BLaER1 (cell line): ENCODE measurements at regions not wholly inside any gene's neighbourhood (a gene's known extent, or its start where the extent isn't known, plus 50 kb on each side); places are given as distances from the start of the nearest gene placed in this dataset.

ENCODE experiments used
- H3K27ac ChIP-seq: shearing (Covaris generic); formaldehyde crosslinking; 2 replicates; pipeline ENCODE4 v1.8.1; 2022
- H3K27me3 ChIP-seq: shearing (Covaris generic); formaldehyde crosslinking; 2 replicates; pipeline ENCODE4 v1.8.1; 2022
- H3K36me3 ChIP-seq: shearing (Covaris generic); formaldehyde crosslinking; 2 replicates; pipeline ENCODE4 v1.8.1; 2022
- H3K4me1 ChIP-seq: shearing (Covaris generic); formaldehyde crosslinking; 2 replicates; pipeline ENCODE4 v1.8.1; 2022
- H3K4me2 ChIP-seq: shearing (Covaris generic); formaldehyde crosslinking; 2 replicates; pipeline ENCODE4 v1.8.1; 2022
- H3K4me3 ChIP-seq: shearing (Covaris generic); formaldehyde crosslinking; 2 replicates; pipeline ENCODE4 v1.8.1; 2022
- H3K9ac ChIP-seq: shearing (Covaris generic); formaldehyde crosslinking; 2 replicates; pipeline ENCODE4 v1.8.1; 2022
- H3K9me3 ChIP-seq: shearing (Covaris generic); formaldehyde crosslinking; 2 replicates; pipeline ENCODE4 v1.8.1; 2022
- H4K20me1 ChIP-seq: shearing (Covaris generic); formaldehyde crosslinking; 2 replicates; pipeline ENCODE4 v1.8.1; 2022
- Cebpa-rat ChIP-seq: shearing (Covaris generic); IDR thresholded peaks from 2 replicates; pipeline ENCODE4 v1.8.1; 2022

DNA sequence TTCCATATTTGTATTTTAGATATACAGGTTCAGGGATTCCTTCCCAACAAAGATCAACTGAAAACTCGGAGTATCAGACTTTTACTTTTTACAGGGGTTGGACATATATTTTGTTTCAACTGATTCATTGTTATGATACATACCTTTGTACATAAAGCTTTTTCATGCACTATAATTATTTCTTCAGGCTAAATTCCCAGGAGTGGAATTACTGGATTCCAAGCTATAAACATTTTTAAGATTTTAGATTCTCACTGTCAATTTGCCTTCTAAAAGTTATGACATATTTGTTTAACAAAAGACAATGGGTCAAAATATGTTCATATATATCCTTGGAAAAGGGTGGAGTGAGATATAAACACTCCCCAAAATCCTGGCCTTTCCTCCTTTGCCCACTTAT is 449.0 kb downstream of the PDCD6IP start:
- Histone ChIP-seq H3K9me3 (no peaks in the 10 kb centered on the region), H3K27ac (no peak overlapping the region), H3K4me1 (no peaks in the 10 kb centered on the region), H3K9ac (no peak overlapping the region), H3K36me3 (no peaks in the 10 kb centered on the region), H4K20me1 (no peaks in the 10 kb centered on the region), H3K27me3 (no peaks in the 10 kb centered on the region), H3K4me3 (no peak overlapping the region), H3K4me2 (no peak overlapping the region)
- no peak for TF ChIP-seq Cebpa-rat

DNA sequence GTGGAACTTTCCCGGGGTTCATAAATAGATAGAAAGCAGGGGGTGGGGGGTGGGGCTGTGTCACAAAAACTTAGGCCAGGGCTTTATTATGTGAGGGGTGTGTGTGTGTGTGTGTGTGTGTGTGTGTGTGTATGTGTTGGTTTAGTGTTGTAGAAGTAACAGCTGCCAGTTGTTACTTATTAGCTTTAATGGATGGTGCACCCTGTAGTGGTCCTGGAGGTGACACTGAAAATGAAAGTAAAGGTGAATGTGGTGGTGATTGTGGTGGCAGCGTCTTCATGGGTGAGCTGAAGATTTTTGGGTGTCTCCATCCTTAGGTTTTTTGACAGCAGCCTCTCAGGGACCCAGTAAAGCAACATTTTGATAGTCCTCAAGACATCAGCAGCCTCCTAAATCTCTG is 449.9 kb downstream of the PDCD6IP start:
- Histone ChIP-seq H3K36me3 (no peaks in the 10 kb centered on the region), H3K9ac (no peak overlapping the region), H3K9me3 (no peaks in the 10 kb centered on the region), H3K4me3 (no peak overlapping the region), H3K27ac (no peak overlapping the region), H3K4me2 (no peak overlapping the region), H4K20me1 (no peaks in the 10 kb centered on the region), H3K4me1 (no peaks in the 10 kb centered on the region), H3K27me3 (no peaks in the 10 kb centered on the region)
- no peak for TF ChIP-seq Cebpa-rat

DNA sequence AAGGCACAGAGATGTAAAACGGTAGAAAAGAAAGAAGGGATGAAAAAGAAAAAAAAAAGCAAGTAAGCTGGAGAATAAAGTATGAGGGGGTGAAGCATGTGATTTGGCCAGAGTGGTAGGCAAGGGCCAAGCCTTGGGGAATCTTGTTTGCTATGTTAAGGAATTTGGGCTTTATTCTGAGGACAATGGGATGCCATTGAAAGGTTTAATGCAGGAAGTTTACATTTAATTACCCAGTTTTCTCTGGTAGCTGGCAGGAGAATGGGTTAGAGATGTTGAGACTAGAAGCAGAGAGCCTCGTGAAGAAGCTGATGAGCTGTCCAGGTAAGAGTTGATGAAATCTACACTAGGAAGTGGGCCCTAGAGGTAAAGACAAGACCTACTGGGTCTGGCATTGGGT is 455.9 kb downstream of the PDCD6IP start:
- H4K20me1 ChIP-seq: no peaks in the 10 kb centered on the region
- H3K27ac ChIP-seq: no peak overlapping the region
- no peaks in the 10 kb centered on the region for H3K27me3 ChIP-seq
- no peaks in the 10 kb centered on the region for H3K4me1 ChIP-seq
- no peak overlapping the region for H3K9ac ChIP-seq
- H3K36me3 ChIP-seq: no peaks in the 10 kb centered on the region
- no peak overlapping the region for H3K4me2 ChIP-seq
- H3K9me3 ChIP-seq: no peaks in the 10 kb centered on the region
- no peak overlapping the region for H3K4me3 ChIP-seq
- TF ChIP-seq Cebpa-rat: no peak

GRCh38 chr3:34256021-34256420 is 457.6 kb downstream of the PDCD6IP start:
- H3K4me3 ChIP-seq: no peak overlapping the region

GRCh38 chr3:34256791-34257190 is 458.4 kb downstream of the PDCD6IP start:
- no peaks in the 10 kb centered on the region for H3K36me3 ChIP-seq
- no peak overlapping the region for H3K27ac ChIP-seq
- peaks cover 11% of the 10 kb centered on the region for H3K4me1 ChIP-seq
- no peak overlapping the region for H3K9ac ChIP-seq
- no peak overlapping the region for H3K4me2 ChIP-seq
- H3K9me3 ChIP-seq: no peaks in the 10 kb centered on the region
- TF ChIP-seq Cebpa-rat: no peak
- H4K20me1 ChIP-seq: no peaks in the 10 kb centered on the region
- no peaks in the 10 kb centered on the region for H3K27me3 ChIP-seq
- no peak overlapping the region for H3K4me3 ChIP-seq

More at GRCh38 chr3:34256021-34256420, 457.6 kb downstream of the PDCD6IP start:
- Histone ChIP-seq H3K9ac (no peak overlapping the region), H3K4me2 (no peak overlapping the region), H3K36me3 (no peaks in the 10 kb centered on the region), H3K27me3 (no peaks in the 10 kb centered on the region), H3K9me3 (no peaks in the 10 kb centered on the region), H4K20me1 (no peaks in the 10 kb centered on the region), H3K27ac (no peak overlapping the region), H3K4me1 (peaks cover 4% of the 10 kb centered on the region; the same call in 1 of the 2 replicates)
- TF ChIP-seq Cebpa-rat: no peak

GRCh38 chr3:34258271-34258998 is 460.0 kb downstream of the PDCD6IP start:
- Histone ChIP-seq H3K36me3 (no peaks in the 10 kb centered on the region), H3K27me3 (no peaks in the 10 kb centered on the region), H3K9me3 (no peaks in the 10 kb centered on the region), H3K9ac (no peak overlapping the region), H3K27ac (no peak overlapping the region), H4K20me1 (no peaks in the 10 kb centered on the region), H3K4me2 (no peak overlapping the region), H3K4me3 (no peak overlapping the region), H3K4me1 (peaks cover 28% of the 10 kb centered on the region)
- TF ChIP-seq Cebpa-rat: no peak

- no peaks in the 10 kb centered on the region for H3K36me3 ChIP-seq
- no peak overlapping the region for H3K9ac ChIP-seq
- H3K4me3 ChIP-seq: no peak overlapping the region
- peak overlapping the region; percentile 25; the same call in 1 of the 2 replicates for H3K4me2 ChIP-seq
- no peaks in the 10 kb centered on the region for H4K20me1 ChIP-seq
- no peaks in the 10 kb centered on the region for H3K27me3 ChIP-seq
- no peaks in the 10 kb centered on the region for H3K9me3 ChIP-seq
- TF ChIP-seq Cebpa-rat: no peak
- peaks cover 47% of the 10 kb centered on the region for H3K4me1 ChIP-seq
- no peak overlapping the region for H3K27ac ChIP-seq
Observed at GRCh38 chr3:34260271-34261000, 462.0 kb downstream of the PDCD6IP start.

- H3K27me3 ChIP-seq: no peaks in the 10 kb centered on the region
- H3K4me3 ChIP-seq: no peak overlapping the region
- TF ChIP-seq Cebpa-rat: no peak
- H3K9ac ChIP-seq: no peak overlapping the region
- H4K20me1 ChIP-seq: no peaks in the 10 kb centered on the region
- H3K4me1 ChIP-seq: peaks cover 47% of the 10 kb centered on the region
- H3K27ac ChIP-seq: no peak overlapping the region
- H3K9me3 ChIP-seq: no peaks in the 10 kb centered on the region
- peak overlapping the region; percentile 25; the same call in 1 of the 2 replicates for H3K4me2 ChIP-seq
- H3K36me3 ChIP-seq: no peaks in the 10 kb centered on the region
Observed at GRCh38 chr3:34261001-34261385, 462.6 kb downstream of the PDCD6IP start.

DNA sequence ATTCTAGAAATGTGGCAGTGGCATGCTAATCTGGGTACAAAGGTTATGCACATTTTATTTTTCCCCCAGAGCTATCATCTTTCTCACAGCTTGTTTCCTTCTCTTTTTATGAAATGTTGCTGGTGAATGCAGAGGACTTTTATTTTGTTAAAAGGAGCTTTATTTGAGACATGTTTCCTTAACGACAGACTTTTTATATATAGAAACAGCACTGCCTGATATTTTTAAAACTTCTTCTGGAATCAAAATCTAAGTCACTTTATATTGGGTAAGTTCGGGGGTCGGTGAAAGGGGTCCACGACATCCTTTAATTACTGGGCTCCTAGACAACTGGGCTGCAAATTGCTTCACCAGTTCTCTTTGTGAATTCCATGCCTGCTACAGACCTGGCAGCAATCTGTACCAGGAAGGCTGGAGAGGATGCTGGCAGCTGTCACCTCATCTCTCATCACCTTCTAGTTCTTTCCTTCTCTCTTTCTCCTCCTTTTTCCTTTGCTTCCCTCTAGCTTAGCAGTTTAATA is 464.7 kb downstream of the PDCD6IP start:
- TF ChIP-seq Cebpa-rat: no peak
- Histone ChIP-seq H3K27ac (no peak overlapping the region; the same call in 1 of the 2 replicates), H3K9me3 (no peaks in the 10 kb centered on the region), H3K4me1 (peaks cover 58% of the 10 kb centered on the region), H3K9ac (no peak overlapping the region), H3K4me3 (no peak overlapping the region), H4K20me1 (no peaks in the 10 kb centered on the region), H3K4me2 (peak overlapping the region; percentile 57), H3K36me3 (no peaks in the 10 kb centered on the region), H3K27me3 (no peaks in the 10 kb centered on the region)
